IPS DF 6.9 (cell line): ENCODE measurements at regions not wholly inside any gene's neighbourhood (a gene's known extent, or its start where the extent isn't known, plus 50 kb on each side); places are given as distances from the start of the nearest gene placed in this dataset.

Experiments used
- DNase-seq: peaks from one replicate; pipeline ENCODE4 v3.0.0-alpha.2; 2013; ENCODE audit warnings: low read depth, low spot score
- H3K27ac ChIP-seq: one replicate; pipeline ENCODE4 v1.5.1; 2013; ENCODE audit warnings: low read length, control low read depth
- H3K27me3 ChIP-seq: 2 replicates; pipeline ENCODE4 v1.6.1; 2013; ENCODE audit warnings: mild to moderate bottlenecking, low read length; ENCODE audit not compliant: control insufficient read depth, insufficient read depth
- H3K36me3 ChIP-seq: 2 replicates; pipeline ENCODE4 v1.6.1; 2013; ENCODE audit warnings: low read length; ENCODE audit not compliant: control insufficient read depth, insufficient read depth
- H3K4me1 ChIP-seq: 2 replicates; pipeline ENCODE4 v1.6.1; 2013; ENCODE audit warnings: low read length; ENCODE audit not compliant: control insufficient read depth, insufficient read depth
- H3K4me3 ChIP-seq: 2 replicates; pipeline ENCODE4 v1.5.1; 2013; ENCODE audit warnings: mild to moderate bottlenecking, low read length
- H3K9me3 ChIP-seq: 2 replicates; pipeline ENCODE4 v1.6.1; 2013; ENCODE audit warnings: low read length, inconsistent platforms; ENCODE audit not compliant: control insufficient read depth, insufficient read depth
- WGBS: extraction: QIAGEN DNeasy Blood & Tissue Kit; methylation state at CpG from one replicate; pipeline ENCODE4 v1.1.7; 2013; ENCODE audit warnings: mixed read lengths, missing lambda C conversion rate; ENCODE audit not compliant: insufficient read length, insufficient coverage; 5-methylcytosine and 5-hydroxymethylcytosine counted together

DNA sequence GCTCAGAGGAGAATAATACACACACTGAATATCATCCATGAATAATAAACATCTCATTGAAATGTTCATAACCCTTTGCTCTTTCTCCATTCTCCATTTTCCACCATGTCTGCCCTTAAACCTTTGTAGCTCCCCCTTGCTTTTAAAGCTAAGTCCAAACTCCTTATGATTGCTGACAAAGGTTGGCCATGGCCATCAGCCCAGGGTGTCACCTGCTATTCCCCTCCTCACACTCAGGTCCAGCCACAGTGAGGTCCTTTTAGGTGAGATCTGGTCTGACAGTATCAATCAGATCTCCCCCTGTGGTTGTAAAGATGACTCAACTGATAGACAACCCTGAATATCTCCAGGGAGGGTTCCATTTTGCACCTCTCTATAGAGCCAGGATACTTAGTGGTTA, 181.5 kb upstream of the PDE1C start:
- Histone ChIP-seq H3K4me3 (no peak overlapping the region), H3K9me3 (no peaks in the 10 kb centered on the region), H3K36me3 (no peaks in the 10 kb centered on the region), H3K27me3 (no peaks in the 10 kb centered on the region), H3K27ac (no peak overlapping the region), H3K4me1 (no peaks in the 10 kb centered on the region)
- DNase-seq = no peak

DNA sequence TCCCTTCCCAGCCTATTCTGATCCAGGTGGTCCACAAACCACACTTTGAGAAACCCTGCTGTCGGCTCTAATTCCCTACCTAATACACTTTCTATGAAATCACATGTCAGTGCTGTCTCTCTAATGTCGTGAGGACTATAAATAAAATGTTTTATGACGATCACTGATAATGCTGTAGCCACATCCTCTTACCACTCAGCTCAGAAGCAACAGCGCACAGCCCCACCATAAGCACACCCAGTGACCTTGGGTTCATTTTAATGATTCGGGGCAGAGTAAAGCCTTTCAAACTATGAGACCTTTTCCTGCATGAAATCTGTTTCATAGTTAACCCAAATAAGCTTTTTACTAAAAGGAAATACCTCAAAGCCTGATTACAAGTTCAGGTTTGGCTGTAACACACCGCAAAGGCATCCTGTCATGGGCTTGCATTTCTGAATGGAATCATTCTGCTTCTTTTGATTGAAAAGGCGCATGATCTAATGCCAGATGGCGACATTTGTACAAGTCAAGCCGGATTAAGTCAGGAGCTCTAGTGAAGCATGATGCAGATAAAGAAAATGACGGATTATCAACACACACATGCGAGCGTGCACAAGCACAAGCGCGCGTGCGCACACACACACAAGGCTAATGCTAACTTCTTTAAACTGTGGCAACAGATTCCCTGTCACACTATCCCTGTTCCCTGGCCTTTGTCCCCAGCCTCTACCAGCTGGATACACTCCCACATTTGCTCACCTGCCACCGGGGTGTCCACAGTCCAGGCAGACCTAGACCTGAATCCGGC, 180.5 kb upstream of the PDE1C start:
- Histone ChIP-seq H3K4me1 (no peaks in the 10 kb centered on the region), H3K27me3 (no peaks in the 10 kb centered on the region), H3K27ac (no peak overlapping the region), H3K9me3 (no peaks in the 10 kb centered on the region), H3K4me3 (no peak overlapping the region), H3K36me3 (no peaks in the 10 kb centered on the region)
- WGBS = no CpG with 5 or more reads among the region's 18 CpGs
- no peak for DNase-seq

DNA sequence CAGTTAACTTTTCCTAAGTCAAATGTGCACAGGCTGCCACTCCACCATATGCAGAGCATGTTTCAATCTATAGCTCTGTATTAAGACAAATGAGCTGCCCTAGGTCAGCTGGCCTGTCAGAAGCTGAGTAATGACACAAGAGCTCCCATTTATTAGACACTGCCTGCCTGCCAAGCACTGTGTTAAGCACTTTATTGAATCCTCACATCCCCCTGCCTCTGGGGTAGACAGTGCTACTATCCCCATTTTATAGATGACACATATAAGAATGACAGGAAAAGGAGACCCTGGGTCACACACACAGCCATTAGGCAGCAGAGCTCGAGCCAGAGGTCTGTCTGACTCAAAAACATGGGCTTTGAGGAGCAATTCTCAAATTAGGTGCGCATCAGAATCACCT, 179.8 kb upstream of the PDE1C start:
- no CpG with 5 or more reads among the region's 2 CpGs for WGBS
- no peak overlapping the region for H3K27ac ChIP-seq
- H3K9me3 ChIP-seq = no peaks in the 10 kb centered on the region
- no peak for DNase-seq
- no peak overlapping the region for H3K4me3 ChIP-seq
- H3K27me3 ChIP-seq = no peaks in the 10 kb centered on the region
- H3K36me3 ChIP-seq = no peaks in the 10 kb centered on the region; the same call in 1 of the 2 replicates
- no peaks in the 10 kb centered on the region for H3K4me1 ChIP-seq

DNA sequence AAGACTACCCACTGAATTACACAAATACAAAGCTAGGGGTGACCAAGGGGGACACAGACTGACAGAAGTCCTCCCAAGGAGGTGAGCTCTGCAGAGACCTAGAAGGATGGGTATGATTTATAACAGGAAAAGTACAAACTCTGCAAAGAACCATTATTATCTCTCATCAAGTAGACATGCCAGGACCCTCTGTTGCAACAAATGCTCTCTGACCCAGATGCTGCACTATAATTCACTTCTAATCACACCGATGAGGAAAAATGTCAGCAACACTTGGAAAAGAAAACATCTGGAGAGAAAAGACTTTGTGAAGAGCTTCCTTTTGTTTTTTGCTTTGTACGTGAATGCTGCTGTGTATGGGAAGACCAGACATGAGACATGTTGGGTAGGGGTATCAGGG, 178.3 kb upstream of the PDE1C start:
- Histone ChIP-seq H3K4me1 (no peaks in the 10 kb centered on the region), H3K27me3 (no peaks in the 10 kb centered on the region), H3K9me3 (no peaks in the 10 kb centered on the region), H3K36me3 (no peaks in the 10 kb centered on the region; the same call in 1 of the 2 replicates), H3K27ac (no peak overlapping the region), H3K4me3 (no peak overlapping the region)
- DNase-seq = no peak
- whole genome bisulfite sequencing = no CpG with 5 or more reads among the region's 2 CpGs

DNA sequence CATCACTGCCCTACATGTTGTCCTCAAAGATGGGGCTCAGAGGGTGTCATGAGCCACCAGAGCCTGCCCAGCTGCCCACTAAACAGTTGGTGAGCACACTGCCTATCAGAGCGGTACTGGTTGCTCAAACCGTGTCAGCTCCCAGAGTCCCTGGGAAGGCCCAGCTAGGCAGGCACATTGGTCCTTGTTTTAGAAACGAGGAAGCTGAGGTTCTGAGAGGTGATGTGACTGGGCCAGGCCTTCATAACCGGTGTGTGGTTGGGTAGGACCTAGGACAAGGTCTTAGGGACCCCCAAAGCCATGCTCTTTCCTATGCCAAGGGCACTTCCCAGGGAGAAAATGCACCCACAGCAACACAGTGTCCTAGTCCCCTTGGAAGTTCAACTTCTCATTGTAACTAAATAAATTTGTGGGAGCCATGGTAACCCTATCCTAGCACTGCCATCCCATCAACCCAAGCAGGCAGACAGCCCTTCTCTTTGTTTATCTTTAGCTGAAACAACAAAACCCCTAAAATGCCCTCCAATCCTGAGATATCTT, 174.7 kb upstream of the PDE1C start:
- WGBS = no CpG with 5 or more reads among the region's 4 CpGs
- H3K27me3 ChIP-seq = no peaks in the 10 kb centered on the region

DNA sequence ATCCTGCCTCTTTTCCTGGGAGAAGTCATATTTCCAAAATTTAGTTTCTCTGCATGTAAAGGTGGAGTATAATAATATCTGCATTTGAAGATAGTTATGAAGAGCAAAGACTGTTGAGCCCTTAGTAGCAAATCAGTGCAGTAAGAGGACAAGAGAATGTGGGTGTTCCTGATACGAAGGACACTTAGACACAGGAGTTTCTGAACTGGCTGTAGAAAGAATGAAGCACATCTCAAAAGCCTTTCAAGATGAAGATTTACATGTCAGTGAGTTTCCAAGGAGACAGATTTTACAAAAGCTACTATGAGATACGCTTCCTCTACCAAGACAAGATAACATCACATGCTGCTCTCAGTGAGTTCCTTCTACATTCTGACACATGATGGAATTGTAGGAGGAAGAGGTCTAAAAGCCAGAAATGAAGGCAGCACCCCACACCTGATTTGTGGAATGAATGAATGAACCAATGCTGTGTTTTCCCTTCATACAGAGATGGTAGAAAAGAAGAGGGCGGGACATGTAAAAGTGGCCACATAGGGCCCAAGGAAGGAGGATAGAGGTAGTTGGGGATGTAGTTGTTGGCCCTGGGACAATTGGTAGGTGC, 173.6 kb upstream of the PDE1C start:
- H3K4me3 ChIP-seq = no peak overlapping the region
- H3K9me3 ChIP-seq = no peaks in the 10 kb centered on the region
- no peaks in the 10 kb centered on the region; the same call in 1 of the 2 replicates for H3K36me3 ChIP-seq
- H3K27ac ChIP-seq = no peak overlapping the region
- DNase-seq = no peak
- no peaks in the 10 kb centered on the region for H3K4me1 ChIP-seq
- no CpG with 5 or more reads among the region's 3 CpGs for whole genome bisulfite sequencing
- no peaks in the 10 kb centered on the region for H3K27me3 ChIP-seq

More for the DNA sequence above, 174.7 kb upstream of the PDE1C start:
- H3K36me3 ChIP-seq = no peaks in the 10 kb centered on the region; the same call in 1 of the 2 replicates
- H3K9me3 ChIP-seq = no peaks in the 10 kb centered on the region
- no peaks in the 10 kb centered on the region for H3K4me1 ChIP-seq
- H3K4me3 ChIP-seq = no peak overlapping the region
- no peak overlapping the region for H3K27ac ChIP-seq
- DNase-seq = no peak

DNA sequence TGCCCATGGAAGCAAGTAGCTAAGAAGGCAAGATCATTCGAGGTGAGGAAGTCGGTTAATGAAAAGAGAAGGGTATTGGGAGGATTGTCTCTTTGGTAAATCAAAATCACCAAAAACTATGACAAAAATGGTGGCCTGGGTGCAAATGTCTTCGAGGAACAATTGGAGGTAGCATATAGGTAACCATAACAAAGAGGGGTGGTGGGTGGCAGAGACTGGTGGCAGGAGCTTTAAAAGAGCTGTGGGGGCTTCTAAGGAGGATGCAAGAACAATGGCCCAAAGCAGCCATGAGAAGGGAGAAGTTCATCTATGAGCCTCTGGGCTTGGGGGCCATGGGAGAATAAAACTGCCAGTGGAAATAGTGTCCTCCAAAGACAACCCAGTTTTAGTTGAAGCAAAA, 172.2 kb upstream of the PDE1C start:
- no peaks in the 10 kb centered on the region for H3K27me3 ChIP-seq
- H3K9me3 ChIP-seq = no peaks in the 10 kb centered on the region
- H3K4me1 ChIP-seq = no peaks in the 10 kb centered on the region
- no peaks in the 10 kb centered on the region; the same call in 1 of the 2 replicates for H3K36me3 ChIP-seq
- H3K4me3 ChIP-seq = no peak overlapping the region
- WGBS = no CpG with 5 or more reads among the region's 3 CpGs
- no peak for DNase-seq
- no peak overlapping the region for H3K27ac ChIP-seq

DNA sequence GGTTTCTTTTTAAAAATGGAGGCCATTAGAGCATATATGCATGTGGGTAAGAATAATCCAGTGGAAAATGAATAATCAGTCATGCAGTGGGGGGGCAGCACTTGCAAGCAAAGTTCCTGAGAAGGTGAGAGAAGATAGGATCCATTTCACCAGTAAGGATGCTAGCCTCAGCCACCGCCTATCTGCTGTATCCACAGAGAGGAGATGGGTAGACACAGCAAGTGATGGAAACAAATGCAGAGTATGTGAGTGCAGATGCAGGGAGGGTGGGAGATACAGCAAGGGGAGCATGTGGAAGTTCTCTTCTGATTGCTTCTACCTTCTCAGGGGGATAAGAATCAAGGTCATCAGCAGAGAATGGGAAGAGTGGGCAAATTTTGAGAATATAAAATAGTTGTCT, 171.4 kb upstream of the PDE1C start:
- no peak overlapping the region for H3K27ac ChIP-seq
- no peaks in the 10 kb centered on the region; the same call in 1 of the 2 replicates for H3K36me3 ChIP-seq
- no peak overlapping the region for H3K4me3 ChIP-seq
- no peaks in the 10 kb centered on the region for H3K27me3 ChIP-seq
- WGBS = no CpG with 5 or more reads among the region's 1 CpG
- no peaks in the 10 kb centered on the region for H3K9me3 ChIP-seq
- no peaks in the 10 kb centered on the region for H3K4me1 ChIP-seq
- DNase-seq = no peak

DNA sequence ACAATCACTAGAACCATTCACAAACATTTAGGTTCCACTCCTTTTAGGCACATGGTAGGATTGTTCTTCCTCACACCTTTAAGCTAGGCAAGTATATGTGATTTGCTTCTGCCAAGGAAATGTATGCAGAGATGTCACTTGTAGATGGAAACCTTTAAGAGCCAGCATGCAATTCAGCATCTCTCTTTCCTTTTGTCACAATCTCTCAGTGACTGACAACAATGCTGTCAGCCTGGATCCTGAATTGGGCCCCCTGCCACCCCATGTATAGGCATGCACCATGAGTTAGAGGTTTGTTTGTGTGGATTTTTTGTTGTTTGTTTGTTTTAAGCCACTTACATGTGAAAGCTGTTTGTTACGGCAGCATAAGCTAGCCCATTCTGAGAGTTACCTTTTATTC, 169.6 kb upstream of the PDE1C start:
- Histone ChIP-seq H3K4me1 (no peaks in the 10 kb centered on the region), H3K36me3 (no peaks in the 10 kb centered on the region; the same call in 1 of the 2 replicates), H3K9me3 (no peaks in the 10 kb centered on the region), H3K27ac (no peak overlapping the region), H3K27me3 (no peaks in the 10 kb centered on the region), H3K4me3 (no peak overlapping the region)
- WGBS = no CpG with 5 or more reads among the region's 1 CpG
- DNase-seq = no peak

DNA sequence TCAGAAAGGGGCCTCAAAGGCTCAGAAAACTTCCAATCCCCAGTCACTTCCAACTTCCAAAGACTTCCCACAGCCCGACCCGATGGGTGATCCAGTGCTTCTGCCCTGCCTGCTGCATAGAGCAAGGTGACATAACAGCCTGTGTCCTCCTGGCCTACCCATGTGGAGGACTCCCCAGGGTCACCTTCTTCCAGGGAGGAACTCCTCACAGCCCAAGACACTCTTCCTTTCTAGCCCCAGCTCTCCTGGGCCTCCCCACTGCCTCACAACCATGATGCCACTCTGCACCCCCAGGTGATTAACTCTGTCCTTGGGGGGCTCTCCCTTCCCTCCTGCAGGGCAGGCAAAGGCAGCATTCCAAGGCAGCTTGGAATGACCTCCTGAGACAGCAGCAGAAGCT, 158.4 kb upstream of the PDE1C start:
- Histone ChIP-seq H3K4me1 (no peaks in the 10 kb centered on the region; the same call in 1 of the 2 replicates), H3K27me3 (no peaks in the 10 kb centered on the region), H3K9me3 (no peaks in the 10 kb centered on the region), H3K27ac (no peak overlapping the region), H3K36me3 (no peaks in the 10 kb centered on the region), H3K4me3 (no peak overlapping the region)
- DNase-seq = no peak
- WGBS = no CpG with 5 or more reads among the region's 2 CpGs
